Tibial nerve (tissue), 4 donors: ENCODE measurements at regions not wholly inside any gene's neighbourhood (a gene's known extent, or its start where the extent isn't known, plus 50 kb on each side); places are given as distances from the start of the nearest gene placed in this dataset.

Experiments used
- CTCF ChIP-seq, 5 experiments: fragments of 200-600 bp in 3 of 5; fragments of 450-650 bp in 2 of 5; sonication (generic) in 3 of 5; IDR thresholded peaks; one replicate each; pipeline ENCODE4 v1.5.1; 2016 to 2019; ENCODE audit warnings: antibody characterized with exemption in 5 of 5, mild to moderate bottlenecking in 3 of 5, moderate library complexity in 2 of 5
- EP300 ChIP-seq, 2 donors: sonication (generic); formaldehyde crosslinking; IDR thresholded peaks; one replicate each; pipeline ENCODE4 v1.6.1; 2017; ENCODE audit warnings: antibody characterized with exemption in 2 of 2, mild to moderate bottlenecking in 1 of 2
- POLR2A ChIP-seq, 2 donors: fragments of 450-650 bp; IDR thresholded peaks; one replicate each; pipeline ENCODE4 v1.6.1; 2017; ENCODE audit warnings: antibody characterized with exemption in 2 of 2, mild to moderate bottlenecking in 2 of 2, moderate library complexity in 2 of 2

DNA sequence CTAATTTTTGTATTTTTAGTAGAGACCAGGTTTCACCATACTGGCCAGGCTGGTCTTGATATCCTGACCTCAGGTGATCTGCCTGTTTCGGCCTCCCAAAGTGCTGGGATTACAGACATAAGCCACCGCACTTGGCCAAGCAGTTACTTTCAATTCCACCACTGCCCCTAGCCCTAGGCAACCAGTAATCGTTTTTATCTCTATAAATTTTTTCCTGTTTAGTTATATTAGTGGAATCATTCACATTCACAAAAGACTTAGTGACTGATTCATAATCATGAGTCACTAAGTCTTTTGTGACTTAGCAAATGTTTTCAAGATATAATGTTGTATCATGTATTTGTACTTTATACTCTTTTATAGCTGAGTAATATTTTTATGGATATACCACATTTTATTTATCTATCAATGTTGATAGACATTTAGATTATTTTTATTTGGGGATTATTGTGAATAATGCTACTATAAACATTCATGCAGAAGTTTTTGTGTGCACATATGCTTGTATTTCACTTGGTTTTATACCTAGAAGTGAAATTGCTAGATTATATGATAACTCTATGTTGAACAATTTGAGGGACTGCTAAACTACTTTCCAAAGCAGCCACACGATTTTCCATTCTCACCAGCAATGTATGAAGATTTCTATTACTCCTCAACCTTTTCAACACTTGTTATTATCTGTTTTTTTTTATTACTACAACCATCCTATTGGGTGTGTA lies 421.4 kb upstream of the ID4 start:
- no peak for TF ChIP-seq EP300 (IDR thresholded peaks at IDR 0.05)
- TF ChIP-seq CTCF (IDR thresholded peaks at IDR 0.05): no peak
- TF ChIP-seq POLR2A (IDR thresholded peaks at IDR 0.05): no peak
